K562 (cell line): ENCODE measurements at regions not wholly inside any gene's neighbourhood (a gene's known extent, or its start where the extent isn't known, plus 50 kb on each side); places are given as distances from the start of the nearest gene placed in this dataset.

ENCODE experiments used
- CREBBP ChIP-seq: IDR thresholded peaks from one replicate; pipeline ENCODE4 v1.6.1; 2012; ENCODE audit warnings: low read depth, mild to moderate bottlenecking, control low read depth, inconsistent platforms, low read length
- CREM ChIP-seq: IDR thresholded peaks from 2 replicates; pipeline ENCODE4 v1.6.1; 2014; ENCODE audit warnings: antibody characterized with exemption, low read depth
- CTCF ChIP-seq, 3 experiments: IDR thresholded peaks in 2 of 3; conservative IDR thresholded peaks in 1 of 3; 2 replicates each; pipeline ENCODE4 v1.5.1; 2011 to 2012; ENCODE audit warnings: low read length in 3 of 3, mild to moderate bottlenecking in 3 of 3, control low read depth in 2 of 3, improper control_type of control experiment in 1 of 3, inconsistent platforms in 1 of 3, low read depth in 1 of 3, mixed read lengths in 1 of 3, moderate library complexity in 1 of 3; ENCODE audit not compliant: insufficient read depth in 2 of 3
- EP300 ChIP-seq: IDR thresholded peaks from 2 replicates; pipeline ENCODE4 v1.6.1; 2012; ENCODE audit warnings: low read length, improper control_type of control experiment
- FOXK2 ChIP-seq, 2 experiments: fragments of 450-650 bp; IDR thresholded peaks in 1 of 2; conservative IDR thresholded peaks in 1 of 2; 2 replicates each; pipeline ENCODE4 v1.6.1; 2016; ENCODE audit warnings: low read depth in 2 of 2, mild to moderate bottlenecking in 1 of 2
- GABPA ChIP-seq: fragments of 200-800 bp; sonication (Bioruptor generic); conservative IDR thresholded peaks from 2 replicates; pipeline ENCODE4 v1.6.1; 2016; ENCODE audit warnings: low read depth, missing genetic modification characterization, missing compliant biosample characterization
- HNRNPUL1 ChIP-seq: fragments of 200-400 bp; formaldehyde crosslinking; IDR thresholded peaks from 2 replicates; pipeline ENCODE4 v1.6.1; 2017; ENCODE audit warnings: low read length
- RFX5 ChIP-seq: IDR thresholded peaks from 2 replicates; pipeline ENCODE4 v1.6.1; 2011; ENCODE audit warnings: low read depth, mild to moderate bottlenecking, improper control_type of control experiment, low read length
- ZNF592 ChIP-seq: fragments of 450-650 bp; IDR thresholded peaks from 2 replicates; pipeline ENCODE4 v1.6.1; 2017; ENCODE audit warnings: antibody characterized with exemption, mild to moderate bottlenecking
- ZNF76 ChIP-seq: fragments of 250-450 bp; sonication (Bioruptor Pico); IDR thresholded peaks from 2 replicates; pipeline ENCODE4 v1.4.0; 2020; ENCODE audit warnings: mild to moderate bottlenecking, moderate library complexity, borderline replicate concordance
- TF ChIP-seq, protein P1 (sequence below): sonication (generic); formaldehyde crosslinking; IDR thresholded peaks from 2 replicates; pipeline ENCODE4 v1.8.1; 2023; ENCODE audit warnings: mild to moderate bottlenecking, missing genetic modification reagents

- TF ChIP-seq GABPA (tag) (no peak), CREBBP (no peak), CREM (no peak), HNRNPUL1 (no peak), EP300 (no peak), ZNF76 (CRISPR knock-in tag) (no peak), RFX5 (no peak), CTCF (IDR thresholded peaks at IDR 0.05 in 2 of 3, conservative IDR thresholded peaks at IDR 0.05 in 1 of 3; ENCODE audit: insufficient read depth in 2 of 3, low read depth in 1 of 3, low read length in 3 of 3) (no peak), ZNF592 (no peak), FOXK2 (conservative IDR thresholded peaks at IDR 0.05 in 1 of 2, IDR thresholded peaks at IDR 0.05 in 1 of 2; ENCODE audit: low read depth in 2 of 2) (no peak)
- TF ChIP-seq, protein P1, sequence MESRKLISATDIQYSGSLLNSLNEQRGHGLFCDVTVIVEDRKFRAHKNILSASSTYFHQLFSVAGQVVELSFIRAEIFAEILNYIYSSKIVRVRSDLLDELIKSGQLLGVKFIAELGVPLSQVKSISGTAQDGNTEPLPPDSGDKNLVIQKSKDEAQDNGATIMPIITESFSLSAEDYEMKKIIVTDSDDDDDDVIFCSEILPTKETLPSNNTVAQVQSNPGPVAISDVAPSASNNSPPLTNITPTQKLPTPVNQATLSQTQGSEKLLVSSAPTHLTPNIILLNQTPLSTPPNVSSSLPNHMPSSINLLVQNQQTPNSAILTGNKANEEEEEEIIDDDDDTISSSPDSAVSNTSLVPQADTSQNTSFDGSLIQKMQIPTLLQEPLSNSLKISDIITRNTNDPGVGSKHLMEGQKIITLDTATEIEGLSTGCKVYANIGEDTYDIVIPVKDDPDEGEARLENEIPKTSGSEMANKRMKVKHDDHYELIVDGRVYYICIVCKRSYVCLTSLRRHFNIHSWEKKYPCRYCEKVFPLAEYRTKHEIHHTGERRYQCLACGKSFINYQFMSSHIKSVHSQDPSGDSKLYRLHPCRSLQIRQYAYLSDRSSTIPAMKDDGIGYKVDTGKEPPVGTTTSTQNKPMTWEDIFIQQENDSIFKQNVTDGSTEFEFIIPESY (CRISPR knock-in tag): no peak
Observed at GRCh38 chr21:35197992-35198431, 148.9 kb upstream of the RUNX1 start.
